ENCODE measurements at regions not wholly inside any gene's neighbourhood (a gene's known extent, or its start where the extent isn't known, plus 50 kb on each side); places are given as distances from the start of the nearest gene placed in this dataset.

DNA sequence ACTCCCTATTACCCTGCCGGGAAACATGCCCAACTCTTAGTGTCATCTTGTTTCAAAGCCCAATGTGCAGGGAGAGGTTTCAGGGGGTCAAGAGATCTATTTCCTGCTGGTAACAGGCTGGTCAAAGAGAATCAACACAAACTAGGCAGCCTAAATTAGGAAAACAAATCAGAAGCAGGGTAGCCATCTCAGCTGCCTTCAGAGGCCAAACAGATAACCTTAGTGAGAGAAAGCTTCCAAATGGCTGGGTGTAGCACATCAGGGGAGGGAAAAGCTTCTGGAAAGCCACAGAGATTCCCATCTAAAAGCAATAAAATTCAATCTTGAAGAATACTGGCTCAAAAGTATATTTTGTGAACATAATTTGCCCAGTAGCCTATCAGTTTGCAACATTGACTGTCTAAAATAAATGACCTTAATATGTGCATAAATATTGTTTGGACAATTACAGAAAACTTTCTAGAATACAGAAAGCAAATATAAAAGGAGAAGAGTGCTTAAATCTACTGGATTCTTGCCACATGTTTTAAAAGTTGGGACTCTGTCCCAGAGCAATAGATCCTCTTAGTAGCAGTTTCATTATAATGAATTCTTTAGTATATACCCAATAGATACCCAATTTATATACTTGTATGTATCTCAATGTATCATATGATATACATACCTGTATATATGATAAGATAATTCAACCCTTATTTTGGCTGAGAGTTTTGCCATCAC is 371.9 kb upstream of the RARB start:
- H3K4me1 ChIP-seq (ENCODE audit: low read length): no peaks in the 10 kb centered on the region
- no peaks in the 10 kb centered on the region for H3K36me3 ChIP-seq (ENCODE audit: insufficient read depth, low read length)
- H3K9me2 ChIP-seq (replicated peaks; ENCODE audit: insufficient read depth, low read length): peaks cover 4% of the 10 kb centered on the region; the same call in 1 of the 2 replicates
- H2AFZ ChIP-seq (ENCODE audit: low read length): no peak overlapping the region
- no peak overlapping the region for H3K4me3 ChIP-seq (ENCODE audit: low read length)
- no peaks in the 10 kb centered on the region for H3K79me2 ChIP-seq (ENCODE audit: low read length)
- no peak overlapping the region for H3K9ac ChIP-seq (ENCODE audit: low read length)
- H4K20me1 ChIP-seq (ENCODE audit: insufficient read depth, low read depth, low read length): no peaks in the 10 kb centered on the region
- no peaks in the 10 kb centered on the region for H3K9me3 ChIP-seq (ENCODE audit: low read length)
- no peaks in the 10 kb centered on the region for H3K27me3 ChIP-seq (ENCODE audit: low read length)
- no peak overlapping the region for H3K27ac ChIP-seq (ENCODE audit: low read length)
- no peak overlapping the region for H3K4me2 ChIP-seq (ENCODE audit: low read depth, low read length, poor library complexity, severe bottlenecking)
- DNase-seq: no peak

DNA sequence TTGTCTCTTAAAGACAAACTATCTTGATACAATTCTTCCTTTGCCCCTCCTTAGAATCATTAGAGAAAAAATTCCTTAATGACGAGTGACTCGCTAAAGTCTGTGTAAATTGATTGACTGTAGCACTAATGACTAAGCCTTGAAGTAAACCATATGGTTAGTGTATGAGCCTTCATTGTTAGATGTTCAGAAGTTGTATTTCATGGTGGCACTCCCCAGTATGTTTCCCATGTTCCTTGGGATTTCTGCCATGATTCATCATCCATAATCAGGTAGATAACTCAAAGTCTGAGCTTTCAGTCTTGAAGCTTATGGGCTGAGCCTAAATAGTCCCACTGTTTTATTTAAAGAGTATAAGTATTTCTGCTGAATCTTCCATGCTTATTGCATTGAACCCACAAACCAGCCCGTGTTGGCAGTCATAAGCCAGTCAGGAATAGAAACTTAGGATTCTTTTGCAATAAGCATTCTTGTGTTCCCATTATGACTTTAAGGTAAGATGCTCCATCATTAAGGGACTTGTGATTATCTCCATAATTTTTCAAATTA is 371.2 kb upstream of the RARB start:
- H4K20me1 ChIP-seq (ENCODE audit: insufficient read depth, low read depth, low read length): no peaks in the 10 kb centered on the region
- no peak overlapping the region for H3K4me3 ChIP-seq (ENCODE audit: low read length)
- no peak overlapping the region for H3K4me2 ChIP-seq (ENCODE audit: low read depth, low read length, poor library complexity, severe bottlenecking)
- H3K9me2 ChIP-seq (replicated peaks; ENCODE audit: insufficient read depth, low read length): peaks cover 4% of the 10 kb centered on the region; the same call in 1 of the 2 replicates
- no peaks in the 10 kb centered on the region for H3K4me1 ChIP-seq (ENCODE audit: low read length)
- no peak overlapping the region for H2AFZ ChIP-seq (ENCODE audit: low read length)
- H3K27ac ChIP-seq (ENCODE audit: low read length): no peak overlapping the region
- H3K27me3 ChIP-seq (ENCODE audit: low read length): no peaks in the 10 kb centered on the region
- no peak overlapping the region for H3K9ac ChIP-seq (ENCODE audit: low read length)
- no peaks in the 10 kb centered on the region for H3K36me3 ChIP-seq (ENCODE audit: insufficient read depth, low read length)
- H3K79me2 ChIP-seq (ENCODE audit: low read length): no peaks in the 10 kb centered on the region
- H3K9me3 ChIP-seq (ENCODE audit: low read length): no peaks in the 10 kb centered on the region
- DNase-seq: no peak

DNA sequence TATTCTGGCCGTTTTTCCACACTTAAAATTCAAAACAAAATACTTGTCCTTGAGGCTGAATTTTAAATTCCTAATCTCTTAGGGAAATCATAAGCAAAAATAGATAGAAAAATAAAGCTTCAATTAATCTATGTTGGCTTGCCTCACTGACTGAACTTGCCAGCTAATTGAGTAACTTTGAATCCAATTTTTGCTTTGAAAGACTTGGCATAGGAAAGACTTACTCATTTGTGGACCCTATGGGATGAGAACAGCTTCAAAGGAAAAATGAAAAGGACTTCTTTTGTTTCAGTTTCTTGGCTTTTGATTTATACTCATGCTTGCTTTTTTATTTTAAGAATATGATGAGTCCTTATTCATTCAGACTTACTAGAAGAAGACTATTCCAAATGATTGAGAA is 370.7 kb upstream of the RARB start:
- H3K4me1 ChIP-seq (ENCODE audit: low read length): no peaks in the 10 kb centered on the region
- H3K9ac ChIP-seq (ENCODE audit: low read length): no peak overlapping the region
- H3K9me3 ChIP-seq (ENCODE audit: low read length): no peaks in the 10 kb centered on the region
- H3K79me2 ChIP-seq (ENCODE audit: low read length): no peaks in the 10 kb centered on the region
- no peaks in the 10 kb centered on the region for H3K36me3 ChIP-seq (ENCODE audit: insufficient read depth, low read length)
- DNase-seq: no peak
- H4K20me1 ChIP-seq (ENCODE audit: insufficient read depth, low read depth, low read length): no peaks in the 10 kb centered on the region
- no peak overlapping the region for H3K27ac ChIP-seq (ENCODE audit: low read length)
- no peak overlapping the region for H3K4me2 ChIP-seq (ENCODE audit: low read depth, low read length, poor library complexity, severe bottlenecking)
- H3K9me2 ChIP-seq (replicated peaks; ENCODE audit: insufficient read depth, low read length): peaks cover 4% of the 10 kb centered on the region; the same call in 1 of the 2 replicates
- no peak overlapping the region for H3K4me3 ChIP-seq (ENCODE audit: low read length)
- H3K27me3 ChIP-seq (ENCODE audit: low read length): no peaks in the 10 kb centered on the region
- H2AFZ ChIP-seq (ENCODE audit: low read length): no peak overlapping the region

DNA sequence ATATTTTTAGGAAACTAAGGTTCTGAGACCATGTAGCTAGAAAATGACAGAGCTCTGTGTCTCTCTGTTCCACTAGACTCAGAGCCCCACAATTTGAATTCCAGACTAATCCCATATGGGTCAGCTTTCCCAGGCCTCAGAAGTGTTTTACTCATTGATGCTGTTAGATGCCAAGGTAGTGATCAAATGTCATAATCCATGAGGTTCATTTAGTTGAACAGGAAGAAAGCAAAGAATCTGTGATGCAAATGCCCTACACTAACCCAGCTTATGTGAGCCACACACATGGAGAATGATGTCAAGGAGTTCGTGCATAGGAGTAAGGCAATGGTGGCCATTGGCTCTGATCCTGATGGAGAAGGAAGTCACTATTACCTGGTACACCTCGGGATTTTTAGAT is 363.4 kb upstream of the RARB start:
- H3K4me1 ChIP-seq (ENCODE audit: low read length): no peaks in the 10 kb centered on the region
- no peaks in the 10 kb centered on the region for H3K27me3 ChIP-seq (ENCODE audit: low read length)
- H3K9me2 ChIP-seq (replicated peaks; ENCODE audit: insufficient read depth, low read length): no peaks in the 10 kb centered on the region
- no peak overlapping the region for H3K27ac ChIP-seq (ENCODE audit: low read length)
- H3K9me3 ChIP-seq (ENCODE audit: low read length): no peaks in the 10 kb centered on the region
- no peak overlapping the region for H3K9ac ChIP-seq (ENCODE audit: low read length)
- H2AFZ ChIP-seq (ENCODE audit: low read length): no peak overlapping the region
- H3K4me2 ChIP-seq (ENCODE audit: low read depth, low read length, poor library complexity, severe bottlenecking): no peak overlapping the region
- H4K20me1 ChIP-seq (ENCODE audit: insufficient read depth, low read depth, low read length): no peaks in the 10 kb centered on the region
- no peak for DNase-seq
- no peaks in the 10 kb centered on the region for H3K36me3 ChIP-seq (ENCODE audit: insufficient read depth, low read length)
- H3K79me2 ChIP-seq (ENCODE audit: low read length): no peaks in the 10 kb centered on the region
- H3K4me3 ChIP-seq (ENCODE audit: low read length): no peak overlapping the region

DNA sequence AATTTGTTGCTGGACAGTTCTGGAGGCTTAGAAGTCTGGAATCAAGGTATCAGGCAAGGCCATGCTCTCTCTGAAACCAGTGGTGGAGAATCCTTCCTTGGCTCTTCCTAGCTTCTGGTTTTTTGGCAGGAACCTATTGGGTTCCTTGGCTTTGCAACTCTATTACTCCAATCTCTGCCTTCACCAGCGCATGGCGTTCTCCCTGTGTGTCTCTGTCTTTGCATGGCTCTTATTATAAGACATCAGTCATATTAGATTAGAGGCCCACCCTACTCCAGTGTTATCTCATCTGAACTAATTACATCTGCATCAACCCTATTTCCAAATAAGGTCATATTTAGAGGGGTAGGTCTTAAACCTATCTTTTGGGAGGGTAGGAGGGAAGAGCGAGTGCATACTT is 358.1 kb upstream of the RARB start:
- Histone ChIP-seq H4K20me1 (ENCODE audit: insufficient read depth, low read depth, low read length) (no peaks in the 10 kb centered on the region), H3K4me2 (ENCODE audit: low read depth, low read length, poor library complexity, severe bottlenecking) (no peak overlapping the region), H3K9ac (ENCODE audit: low read length) (no peak overlapping the region), H3K4me1 (ENCODE audit: low read length) (no peaks in the 10 kb centered on the region), H3K27me3 (ENCODE audit: low read length) (no peaks in the 10 kb centered on the region), H3K36me3 (ENCODE audit: insufficient read depth, low read length) (no peaks in the 10 kb centered on the region), H3K9me3 (ENCODE audit: low read length) (no peaks in the 10 kb centered on the region), H3K27ac (ENCODE audit: low read length) (no peak overlapping the region), H2AFZ (ENCODE audit: low read length) (no peak overlapping the region), H3K79me2 (ENCODE audit: low read length) (no peaks in the 10 kb centered on the region), H3K4me3 (ENCODE audit: low read length) (no peak overlapping the region), H3K9me2 (replicated peaks; ENCODE audit: insufficient read depth, low read length) (no peaks in the 10 kb centered on the region)
- DNase-seq: no peak

DNA sequence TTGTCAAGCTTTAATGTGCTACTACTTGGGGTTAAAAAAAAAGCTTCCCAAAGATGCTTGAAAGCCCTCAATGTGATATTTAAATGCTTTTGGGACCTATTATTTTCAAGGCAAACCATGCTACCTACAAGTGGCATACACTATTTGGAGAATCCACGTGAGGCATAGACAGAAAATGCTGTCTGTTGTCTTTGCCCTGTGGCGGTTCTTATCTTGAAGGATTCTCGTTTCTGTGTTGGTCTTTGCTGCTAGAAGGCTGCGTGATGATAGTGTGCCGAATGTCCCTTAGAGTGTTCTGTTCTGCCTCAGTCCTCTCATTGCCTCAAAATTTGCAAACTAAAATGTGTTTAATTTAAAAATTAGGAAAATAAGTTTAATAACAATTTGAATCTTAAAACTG is 356.2 kb upstream of the RARB start:
- Histone ChIP-seq H2AFZ (ENCODE audit: low read length) (no peak overlapping the region), H3K36me3 (ENCODE audit: insufficient read depth, low read length) (no peaks in the 10 kb centered on the region), H3K9me2 (replicated peaks; ENCODE audit: insufficient read depth, low read length) (no peaks in the 10 kb centered on the region), H3K27me3 (ENCODE audit: low read length) (no peaks in the 10 kb centered on the region), H3K27ac (ENCODE audit: low read length) (no peak overlapping the region), H3K4me1 (ENCODE audit: low read length) (no peaks in the 10 kb centered on the region), H3K4me2 (ENCODE audit: low read depth, low read length, poor library complexity, severe bottlenecking) (no peak overlapping the region), H3K4me3 (ENCODE audit: low read length) (no peak overlapping the region), H3K9me3 (ENCODE audit: low read length) (no peaks in the 10 kb centered on the region), H3K9ac (ENCODE audit: low read length) (no peak overlapping the region), H4K20me1 (ENCODE audit: insufficient read depth, low read depth, low read length) (no peaks in the 10 kb centered on the region), H3K79me2 (ENCODE audit: low read length) (no peaks in the 10 kb centered on the region)
- DNase-seq: no peak

DNA sequence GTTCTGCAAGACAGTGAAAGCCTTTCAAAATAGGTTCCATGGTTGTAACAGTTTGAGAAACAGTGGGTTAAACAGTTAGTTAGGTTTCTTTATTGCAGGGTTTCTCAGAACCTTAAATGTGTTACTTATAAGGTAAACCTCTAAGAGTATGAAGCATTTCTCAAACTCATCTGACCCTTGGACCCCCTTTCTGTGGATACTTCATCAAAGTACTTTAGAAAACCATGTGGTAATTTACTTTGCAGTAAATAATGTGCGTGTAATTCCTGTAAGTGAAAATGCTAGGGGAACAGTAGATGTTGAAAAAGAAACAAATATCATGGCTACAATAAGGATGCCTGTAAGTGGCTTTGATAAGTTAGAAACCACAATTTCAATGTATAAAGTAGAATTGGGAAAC is 354.6 kb upstream of the RARB start:
- no peak overlapping the region for H3K9ac ChIP-seq (ENCODE audit: low read length)
- H3K27ac ChIP-seq (ENCODE audit: low read length): no peak overlapping the region
- H3K4me1 ChIP-seq (ENCODE audit: low read length): no peaks in the 10 kb centered on the region
- H3K79me2 ChIP-seq (ENCODE audit: low read length): no peaks in the 10 kb centered on the region
- no peaks in the 10 kb centered on the region for H3K27me3 ChIP-seq (ENCODE audit: low read length)
- H3K4me2 ChIP-seq (ENCODE audit: low read depth, low read length, poor library complexity, severe bottlenecking): no peak overlapping the region
- no peak for DNase-seq
- H3K9me3 ChIP-seq (ENCODE audit: low read length): no peaks in the 10 kb centered on the region
- no peaks in the 10 kb centered on the region for H4K20me1 ChIP-seq (ENCODE audit: insufficient read depth, low read depth, low read length)
- no peak overlapping the region for H3K4me3 ChIP-seq (ENCODE audit: low read length)
- H3K36me3 ChIP-seq (ENCODE audit: insufficient read depth, low read length): no peaks in the 10 kb centered on the region
- H2AFZ ChIP-seq (ENCODE audit: low read length): no peak overlapping the region
- H3K9me2 ChIP-seq (replicated peaks; ENCODE audit: insufficient read depth, low read length): no peaks in the 10 kb centered on the region

DNA sequence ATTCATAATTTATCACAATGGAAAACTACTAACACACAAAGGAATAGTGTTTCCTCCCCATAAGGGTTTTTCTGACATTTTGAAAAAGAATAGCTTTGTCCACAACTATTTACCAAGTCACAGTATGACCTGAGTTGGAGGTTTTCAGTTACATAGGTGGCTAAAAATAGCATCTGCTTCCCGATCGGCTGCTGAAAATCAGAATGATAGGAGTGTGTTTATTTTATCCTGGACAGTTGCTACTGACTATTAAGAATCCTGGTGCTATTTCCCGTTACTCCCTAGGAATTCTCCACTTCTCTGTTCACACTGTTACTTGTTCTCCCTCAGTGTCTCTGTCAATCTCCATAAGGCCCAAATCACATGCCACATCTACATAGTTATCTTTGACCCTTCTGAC is 353.9 kb upstream of the RARB start:
- H3K36me3 ChIP-seq (ENCODE audit: insufficient read depth, low read length): no peaks in the 10 kb centered on the region
- no peaks in the 10 kb centered on the region for H4K20me1 ChIP-seq (ENCODE audit: insufficient read depth, low read depth, low read length)
- no peaks in the 10 kb centered on the region for H3K4me1 ChIP-seq (ENCODE audit: low read length)
- H3K79me2 ChIP-seq (ENCODE audit: low read length): no peaks in the 10 kb centered on the region
- H3K9me3 ChIP-seq (ENCODE audit: low read length): no peaks in the 10 kb centered on the region
- no peak overlapping the region for H3K9ac ChIP-seq (ENCODE audit: low read length)
- H3K4me3 ChIP-seq (ENCODE audit: low read length): no peak overlapping the region
- H3K4me2 ChIP-seq (ENCODE audit: low read depth, low read length, poor library complexity, severe bottlenecking): no peak overlapping the region
- H2AFZ ChIP-seq (ENCODE audit: low read length): no peak overlapping the region
- no peaks in the 10 kb centered on the region for H3K9me2 ChIP-seq (replicated peaks; ENCODE audit: insufficient read depth, low read length)
- no peaks in the 10 kb centered on the region for H3K27me3 ChIP-seq (ENCODE audit: low read length)
- no peak overlapping the region for H3K27ac ChIP-seq (ENCODE audit: low read length)
- DNase-seq: no peak
